Large intestine (tissue), 3 donors: ENCODE measurements at regions not wholly inside any gene's neighbourhood (a gene's known extent, or its start where the extent isn't known, plus 50 kb on each side); places are given as distances from the start of the nearest gene placed in this dataset.
A peak's percentile ranks its signal among the peaks of the same experiment; 100 is the strongest.

Experiments
- DNase-seq, 2 donors: peaks; one replicate each; pipeline versions ENCODE4 v3.0.0 to v3.0.0-alpha.2; 2013
- H3K27ac ChIP-seq: one replicate; pipeline ENCODE4 v1.5.1; 2013; ENCODE audit warnings: low read length
- H3K27me3 ChIP-seq: 2 replicates; pipeline ENCODE4 v1.6.1; 2013; ENCODE audit warnings: low read length; ENCODE audit not compliant: control insufficient read depth, insufficient read depth
- H3K36me3 ChIP-seq: 2 replicates; pipeline ENCODE4 v1.6.1; 2013; ENCODE audit warnings: low read length; ENCODE audit not compliant: control insufficient read depth, insufficient read depth
- H3K4me1 ChIP-seq: one replicate; pipeline ENCODE4 v1.6.1; 2013; ENCODE audit warnings: low read length; ENCODE audit not compliant: control insufficient read depth, insufficient read depth
- H3K4me3 ChIP-seq: one replicate; pipeline ENCODE4 v1.5.1; 2013; ENCODE audit warnings: low read length
- H3K9me3 ChIP-seq: one replicate; pipeline ENCODE4 v1.6.1; 2013; ENCODE audit warnings: mild to moderate bottlenecking, low read depth, low read length, moderate library complexity; ENCODE audit not compliant: control insufficient read depth
- WGBS: methylation state at CpG from one replicate; pipeline ENCODE4 v1.1.5; 2013; ENCODE audit warnings: low lambda C conversion rate; ENCODE audit not compliant: insufficient coverage; 5-methylcytosine and 5-hydroxymethylcytosine counted together

DNA sequence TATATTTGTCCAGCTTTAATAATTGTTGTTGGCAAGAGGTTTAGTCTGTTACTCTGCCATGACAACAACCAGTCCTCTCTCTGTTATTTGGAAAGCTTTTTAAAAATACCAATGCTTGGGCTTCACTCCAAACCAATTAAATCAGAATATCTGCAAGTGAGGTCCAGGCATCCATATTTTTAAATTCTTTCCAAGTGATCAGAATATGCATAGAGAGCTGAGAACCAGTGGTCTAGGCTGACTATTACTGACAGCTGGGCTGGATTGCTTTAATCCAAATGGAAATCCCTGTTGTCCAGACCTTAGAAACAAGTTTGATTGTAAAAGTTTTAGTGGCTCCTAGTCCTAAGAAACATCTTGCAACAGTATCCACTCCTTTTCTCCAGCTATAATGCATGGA, 1059.7 kb upstream of the ACVR2A start:
- Histone ChIP-seq H3K4me3 (no peak overlapping the region), H3K27ac (no peak overlapping the region), H3K4me1 (no peaks in the 10 kb centered on the region), H3K36me3 (no peaks in the 10 kb centered on the region), H3K9me3 (no peaks in the 10 kb centered on the region), H3K27me3 (no peaks in the 10 kb centered on the region)
- no peak for DNase-seq

DNA sequence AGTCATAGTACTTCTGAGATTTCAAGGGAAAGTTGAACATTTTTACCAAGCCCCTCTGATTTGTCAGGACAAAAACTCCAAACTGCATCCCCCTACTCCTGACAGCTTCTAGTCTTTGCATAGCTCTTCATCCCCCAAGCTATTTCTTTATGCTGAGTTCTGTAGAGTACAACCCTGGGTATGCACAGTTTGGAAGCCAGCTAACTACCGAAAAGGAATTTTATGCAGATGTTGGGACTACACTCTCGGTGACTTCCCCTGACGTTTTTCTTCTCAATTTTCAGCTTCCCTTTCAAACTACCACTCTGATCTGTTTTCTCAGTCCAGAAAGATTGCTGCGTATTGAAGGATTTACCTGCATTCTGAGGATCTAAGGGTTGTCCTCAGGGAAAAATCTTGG, 1060.2 kb upstream of the ACVR2A start:
- no peaks in the 10 kb centered on the region for H3K9me3 ChIP-seq
- no peaks in the 10 kb centered on the region for H3K36me3 ChIP-seq
- H3K27me3 ChIP-seq = no peaks in the 10 kb centered on the region
- H3K4me1 ChIP-seq = no peaks in the 10 kb centered on the region
- H3K27ac ChIP-seq = no peak overlapping the region
- DNase-seq = no peak
- WGBS = 75% methylated on average over 2 of the region's 4 CpGs
- no peak overlapping the region for H3K4me3 ChIP-seq

DNA sequence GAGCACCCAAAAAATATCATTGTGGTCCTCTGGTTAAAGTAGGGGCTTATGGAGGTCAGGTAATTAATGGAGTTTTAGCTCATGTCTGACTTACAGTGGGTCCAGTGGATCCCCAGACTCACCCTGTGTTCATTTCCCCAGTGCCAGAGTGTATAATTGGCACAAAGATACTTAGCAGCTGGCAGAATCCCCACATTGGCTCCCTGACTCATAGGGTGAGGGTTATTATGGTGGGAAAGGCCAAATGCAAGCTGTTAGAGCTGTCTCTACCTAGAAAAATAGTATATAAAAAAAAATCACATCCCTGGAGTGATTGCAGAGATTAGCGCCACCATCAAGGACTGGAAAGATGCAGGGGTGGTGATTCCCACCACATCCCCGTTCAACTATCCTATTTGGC, 1067.6 kb upstream of the ACVR2A start:
- no peak for DNase-seq
- Histone ChIP-seq H3K9me3 (no peaks in the 10 kb centered on the region), H3K4me3 (no peak overlapping the region), H3K27ac (no peak overlapping the region), H3K4me1 (no peaks in the 10 kb centered on the region), H3K36me3 (no peaks in the 10 kb centered on the region), H3K27me3 (no peaks in the 10 kb centered on the region)
- WGBS = no CpG with 5 or more reads among the region's 2 CpGs

DNA sequence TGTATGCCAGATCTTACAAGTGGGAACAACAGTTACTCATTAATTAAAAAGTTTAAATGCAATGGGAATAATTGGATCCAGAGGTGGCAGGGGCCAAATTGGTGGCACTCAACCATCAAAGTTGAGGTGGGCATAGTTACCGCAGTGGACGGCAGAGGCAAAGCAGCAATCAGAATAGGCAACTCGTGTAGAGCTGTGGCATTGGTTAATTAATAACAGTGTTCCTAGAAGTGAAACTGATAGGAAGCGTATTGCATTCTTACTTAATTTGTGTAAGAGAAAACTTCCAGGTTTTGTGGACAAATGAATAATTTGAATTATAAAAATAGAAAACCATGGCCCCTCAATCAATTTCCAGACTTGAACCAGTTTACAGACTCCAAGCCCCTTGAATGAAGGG, 1068.2 kb upstream of the ACVR2A start:
- H3K4me1 ChIP-seq = no peaks in the 10 kb centered on the region
- WGBS = 30% methylated on average over 2 of the region's 4 CpGs
- no peaks in the 10 kb centered on the region for H3K36me3 ChIP-seq
- no peaks in the 10 kb centered on the region for H3K9me3 ChIP-seq
- H3K4me3 ChIP-seq = no peak overlapping the region
- no peaks in the 10 kb centered on the region for H3K27me3 ChIP-seq
- peak; percentile 13 to 52 for DNase-seq
- H3K27ac ChIP-seq = no peak overlapping the region

DNA sequence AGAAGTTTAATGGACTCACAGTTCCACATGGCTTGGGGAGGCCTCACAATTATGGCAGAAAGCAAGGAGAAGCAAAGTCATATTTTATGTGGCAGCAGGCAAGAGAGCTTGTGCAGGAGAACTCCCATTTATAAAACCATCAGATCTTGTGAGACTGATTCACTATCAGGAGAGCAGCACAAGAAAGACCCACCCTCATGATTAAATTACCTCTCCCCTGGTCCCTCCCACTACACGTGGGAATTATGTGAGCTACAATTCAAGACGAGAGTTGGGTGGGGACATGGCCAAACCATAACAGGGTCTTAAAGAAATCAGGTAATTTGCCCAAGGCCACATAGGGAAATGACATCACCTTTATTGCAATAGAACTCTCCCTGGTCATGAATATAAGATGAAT, 1073.3 kb upstream of the ACVR2A start:
- no peak overlapping the region for H3K4me3 ChIP-seq
- no peaks in the 10 kb centered on the region for H3K27me3 ChIP-seq
- no peaks in the 10 kb centered on the region for H3K9me3 ChIP-seq
- no peaks in the 10 kb centered on the region for H3K4me1 ChIP-seq
- WGBS = no CpG with 5 or more reads among the region's 2 CpGs
- no peaks in the 10 kb centered on the region for H3K36me3 ChIP-seq
- no peak for DNase-seq
- H3K27ac ChIP-seq = no peak overlapping the region

DNA sequence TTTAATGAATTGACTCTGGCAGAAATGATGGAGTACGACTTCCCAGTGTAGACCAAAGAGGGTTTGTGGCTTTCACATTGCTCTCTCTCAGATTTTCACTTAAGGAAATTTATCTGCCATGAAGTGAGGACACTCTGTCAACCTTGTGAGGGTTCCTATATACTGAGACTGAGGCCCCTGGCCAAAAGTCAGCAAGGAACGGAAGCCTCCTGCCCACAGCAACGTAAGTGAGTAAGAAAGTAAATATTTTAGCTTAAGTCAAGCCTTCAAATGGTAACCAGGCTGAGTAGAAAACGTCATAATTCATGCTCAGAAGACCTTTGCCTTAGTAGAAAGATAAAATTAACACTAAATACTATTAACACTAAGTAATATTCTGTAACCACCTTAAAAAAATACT, 1080.5 kb upstream of the ACVR2A start:
- Histone ChIP-seq H3K4me1 (no peaks in the 10 kb centered on the region), H3K9me3 (no peaks in the 10 kb centered on the region), H3K27me3 (no peaks in the 10 kb centered on the region), H3K4me3 (no peak overlapping the region), H3K27ac (no peak overlapping the region), H3K36me3 (no peaks in the 10 kb centered on the region)
- DNase-seq = no peak
- 68% methylated on average over 3 of the region's 4 CpGs for WGBS

DNA sequence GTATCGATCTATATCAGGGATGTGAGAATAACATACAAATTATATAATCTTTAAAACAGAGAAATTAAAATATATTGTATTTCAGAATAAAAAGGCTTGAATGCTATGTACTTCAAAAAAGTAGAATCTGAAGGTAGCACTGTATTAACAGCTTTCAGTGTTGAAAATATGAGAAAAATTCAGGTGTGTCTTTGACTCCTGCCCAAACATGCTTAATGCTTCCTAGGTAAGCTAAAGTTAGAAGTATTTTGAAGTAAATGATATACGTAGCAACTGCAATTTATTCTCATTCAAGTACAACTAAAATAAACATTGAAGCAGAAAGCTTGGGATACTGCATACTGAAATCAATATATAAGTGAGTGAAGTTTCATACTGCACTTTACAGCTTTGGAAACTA, 1082.0 kb upstream of the ACVR2A start:
- 100% methylated on average over 1 of the region's 2 CpGs for WGBS
- H3K27ac ChIP-seq = no peak overlapping the region

DNA sequence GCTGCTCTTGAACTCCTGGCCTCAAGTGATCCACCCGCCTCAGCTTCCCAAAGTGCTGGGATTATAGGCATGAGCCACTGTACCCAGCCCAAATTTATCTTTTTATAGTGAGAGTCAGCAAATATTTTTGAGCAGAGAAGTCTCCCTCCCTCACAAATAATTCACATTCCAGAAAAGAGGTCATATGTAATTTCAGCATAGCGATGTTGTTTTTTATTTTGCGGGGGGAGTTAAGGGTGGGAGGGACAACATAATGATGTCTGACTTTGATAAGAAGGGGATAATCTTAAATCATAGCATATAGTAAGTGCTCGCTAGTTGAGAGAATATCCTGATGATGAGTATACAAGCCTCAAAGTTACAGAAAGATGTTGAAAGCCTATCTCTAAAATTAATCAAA, 1090.2 kb upstream of the ACVR2A start:
- Histone ChIP-seq H3K9me3 (no peaks in the 10 kb centered on the region), H3K27me3 (no peaks in the 10 kb centered on the region), H3K36me3 (no peaks in the 10 kb centered on the region), H3K4me3 (no peak overlapping the region), H3K27ac (no peak overlapping the region), H3K4me1 (no peaks in the 10 kb centered on the region)
- no CpG with 5 or more reads among the region's 4 CpGs for WGBS
- DNase-seq = no peak

More for the DNA sequence above, 1082.0 kb upstream of the ACVR2A start:
- H3K9me3 ChIP-seq = no peaks in the 10 kb centered on the region
- H3K4me3 ChIP-seq = no peak overlapping the region
- H3K36me3 ChIP-seq = no peaks in the 10 kb centered on the region
- no peaks in the 10 kb centered on the region for H3K4me1 ChIP-seq
- DNase-seq = no peak
- H3K27me3 ChIP-seq = no peaks in the 10 kb centered on the region

DNA sequence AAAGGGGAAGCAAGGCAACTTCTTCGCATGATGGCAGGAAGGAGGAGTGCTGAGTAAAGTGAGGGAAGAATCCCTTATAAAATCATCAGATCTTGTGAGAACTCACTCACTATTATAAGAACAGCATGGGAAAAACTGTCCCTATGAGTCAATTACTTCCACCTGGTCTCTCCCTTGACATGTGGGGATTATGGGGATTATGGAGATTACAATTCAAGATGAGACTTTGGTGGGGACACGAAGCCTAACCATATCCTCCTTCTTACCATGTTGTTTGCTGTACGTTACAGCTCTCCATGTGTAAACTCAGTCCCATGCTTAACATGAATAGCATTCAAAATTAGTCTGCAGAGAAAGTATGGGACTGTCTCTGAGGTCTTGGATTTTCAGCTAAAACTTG, 1096.8 kb upstream of the ACVR2A start:
- no peak for DNase-seq
- no peak overlapping the region for H3K27ac ChIP-seq
- H3K4me1 ChIP-seq = no peaks in the 10 kb centered on the region
- H3K36me3 ChIP-seq = no peaks in the 10 kb centered on the region
- no peaks in the 10 kb centered on the region for H3K27me3 ChIP-seq
- WGBS = no CpG with 5 or more reads among the region's 3 CpGs
- H3K9me3 ChIP-seq = no peaks in the 10 kb centered on the region
- no peak overlapping the region for H3K4me3 ChIP-seq

DNA sequence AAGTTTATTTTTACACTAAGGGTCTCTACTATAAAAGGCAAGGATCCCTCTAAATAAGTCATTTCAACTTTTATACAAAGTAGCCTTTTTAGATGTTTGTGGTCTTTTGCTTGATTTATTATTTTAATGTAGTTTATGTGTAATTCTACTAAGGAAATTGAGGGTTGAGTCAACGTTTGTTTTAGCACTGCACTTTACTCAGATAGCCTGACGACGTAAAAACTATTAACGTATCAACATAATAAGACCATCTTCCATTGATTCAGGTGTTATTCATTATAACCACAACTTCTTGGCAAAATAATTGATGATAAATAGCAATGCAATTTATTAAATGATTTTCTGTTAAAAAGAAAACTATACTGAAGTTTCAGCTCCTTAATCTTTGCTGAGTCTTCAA, 1103.6 kb upstream of the ACVR2A start:
- H3K4me1 ChIP-seq = no peaks in the 10 kb centered on the region
- no peak for DNase-seq

DNA sequence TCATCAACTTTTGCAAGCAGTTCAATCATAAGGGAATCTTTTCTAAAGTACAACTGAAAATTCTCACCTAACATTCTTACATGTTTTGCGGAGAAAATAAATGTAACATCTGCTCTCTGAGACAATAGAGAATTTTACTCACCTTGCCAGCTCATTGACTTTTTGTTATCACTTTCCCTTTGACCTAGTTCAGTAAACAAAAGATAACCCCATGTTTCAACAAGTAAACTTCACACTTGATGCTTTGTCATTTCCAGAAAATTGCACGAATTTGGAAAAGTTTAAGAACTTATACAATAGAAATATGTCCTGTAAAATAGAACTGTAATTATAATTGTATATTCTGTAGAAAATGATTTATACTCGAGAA, 1110.0 kb upstream of the ACVR2A start:
- H3K4me1 ChIP-seq = no peaks in the 10 kb centered on the region
- no peaks in the 10 kb centered on the region for H3K36me3 ChIP-seq
- no peaks in the 10 kb centered on the region for H3K27me3 ChIP-seq
- 37% methylated on average over 3 of the region's 3 CpGs for WGBS
- no peak overlapping the region for H3K4me3 ChIP-seq
- no peak for DNase-seq
- H3K9me3 ChIP-seq = no peaks in the 10 kb centered on the region
- no peak overlapping the region for H3K27ac ChIP-seq

More for the DNA sequence above, 1103.6 kb upstream of the ACVR2A start:
- no peak overlapping the region for H3K4me3 ChIP-seq
- WGBS = no CpG with 5 or more reads among the region's 4 CpGs
- H3K27me3 ChIP-seq = no peaks in the 10 kb centered on the region
- no peaks in the 10 kb centered on the region for H3K36me3 ChIP-seq
- H3K9me3 ChIP-seq = no peaks in the 10 kb centered on the region
- H3K27ac ChIP-seq = no peak overlapping the region
